ENCODE measurements at regions not wholly inside any gene's neighbourhood (a gene's known extent, or its start where the extent isn't known, plus 50 kb on each side); places are given as distances from the start of the nearest gene placed in this dataset.
A peak's percentile ranks its signal among the peaks of the same experiment; 100 is the strongest.
"Not testable (repeated sequence)": the region's sequence is repeated elsewhere in the genome, so short reads cannot be mapped to it uniquely, and the experiment has no call there.

GRCh38 chr2:114018464-114018863 is 128.6 kb downstream of the ACTR3 start:
- not testable (repeated sequence) for DNase-seq

DNA sequence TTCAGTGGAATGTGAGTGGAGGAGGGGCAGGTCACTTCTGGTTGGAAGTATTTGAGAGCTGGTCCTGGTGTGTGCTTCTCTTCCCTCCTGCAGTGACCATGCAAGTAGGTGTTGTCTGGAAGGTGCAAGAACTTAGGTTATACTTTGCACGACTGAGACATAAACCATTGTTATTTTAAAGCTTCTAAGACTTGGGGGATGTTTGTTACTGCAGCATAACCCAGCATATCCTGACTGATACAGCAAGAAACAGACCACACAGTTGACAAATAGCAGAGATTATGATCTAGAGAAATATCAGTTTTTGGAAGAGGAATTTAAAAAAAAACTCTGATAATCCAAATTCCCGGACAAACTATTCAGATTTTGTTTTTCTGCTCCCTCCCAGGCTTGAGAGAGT is 130.8 kb downstream of the ACTR3 start:
- no peak for DNase-seq

GRCh38 chr2:114022360-114023085 is 132.6 kb downstream of the ACTR3 start:
- no peak for DNase-seq

GRCh38 chr2:114024326-114024725 is 134.4 kb downstream of the ACTR3 start:
- DNase-seq: no peak

DNA sequence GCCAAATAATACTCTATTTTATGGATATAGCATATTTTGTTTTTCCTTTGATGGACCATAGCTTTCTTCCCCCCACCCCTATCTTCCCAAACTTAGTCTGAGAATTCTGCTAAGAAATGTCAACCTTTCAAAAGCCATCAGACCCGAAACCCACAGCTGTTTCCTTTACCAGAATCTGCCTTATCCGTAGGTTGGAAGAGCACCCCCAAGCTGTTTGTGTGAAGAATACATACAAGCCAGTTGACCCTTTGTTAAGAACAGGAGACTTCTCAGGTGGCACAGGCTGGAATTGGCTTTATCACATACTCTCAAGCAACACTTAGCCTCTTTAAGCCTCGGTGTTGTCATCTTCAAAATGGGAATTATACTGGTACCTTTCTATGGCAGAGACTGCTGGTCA is 135.1 kb downstream of the ACTR3 start:
- DNase-seq: no peak

DNA sequence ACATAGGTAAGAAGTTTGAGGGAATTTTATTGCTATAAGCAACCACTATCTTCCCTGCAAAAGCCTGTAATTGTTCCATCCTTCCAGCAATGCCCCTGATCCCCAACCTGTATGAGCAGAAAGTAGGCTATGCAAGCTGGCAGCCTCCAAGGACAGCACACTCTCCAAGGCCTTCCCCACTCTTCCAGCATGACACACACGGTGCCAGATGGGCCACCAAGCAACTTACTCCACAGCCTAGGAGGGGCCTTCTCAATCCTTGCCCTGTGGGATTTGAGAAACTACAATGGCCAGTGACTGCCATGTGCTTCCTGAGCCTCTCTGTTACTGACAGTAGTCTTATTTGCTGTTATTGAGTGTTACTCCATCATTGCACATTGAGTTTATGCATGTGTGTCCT is 137.5 kb downstream of the ACTR3 start:
- no peak for DNase-seq

GRCh38 chr2:114031605-114032505 is 142.0 kb downstream of the ACTR3 start:
- DNase-seq: no peak

DNA sequence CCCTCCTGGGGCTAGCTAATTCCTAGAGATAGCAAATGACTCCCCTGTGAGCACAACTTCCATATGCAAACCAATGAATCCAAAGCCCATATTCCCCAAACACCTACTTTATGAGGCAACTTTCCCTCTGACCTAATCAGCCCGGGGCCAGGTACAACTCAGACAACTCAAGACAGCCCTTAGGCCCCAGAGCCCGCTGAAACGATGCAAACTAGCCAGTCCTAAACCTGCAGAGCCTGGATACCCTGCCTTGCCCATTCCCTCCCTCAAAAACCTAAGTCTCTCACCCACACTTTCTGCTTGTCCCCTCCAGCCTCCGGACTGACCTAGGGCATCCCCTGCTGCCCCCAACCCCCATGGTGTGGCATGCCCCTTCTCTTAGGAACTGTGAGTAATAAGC is 142.8 kb downstream of the ACTR3 start:
- DNase-seq: no peak

DNA sequence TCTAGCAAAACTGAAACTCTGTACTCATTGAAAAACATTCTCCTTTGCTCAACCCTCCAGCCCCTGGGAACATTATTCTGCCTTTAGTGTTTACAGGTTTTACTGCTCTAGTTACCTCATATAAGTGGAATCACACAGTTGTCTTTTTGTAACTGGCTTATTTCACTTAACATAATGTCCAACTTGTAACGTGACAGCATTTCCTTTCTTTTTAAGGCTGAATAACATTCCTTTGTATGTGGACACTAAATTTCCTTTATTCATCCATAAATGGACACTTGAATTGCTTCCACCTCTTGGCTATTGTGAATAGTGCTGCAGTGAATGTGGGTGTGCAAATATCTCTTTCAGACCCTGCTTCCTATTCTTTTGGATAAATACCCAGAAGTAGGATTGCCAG is 144.9 kb downstream of the ACTR3 start:
- DNase-seq: peak; percentile 2

DNA sequence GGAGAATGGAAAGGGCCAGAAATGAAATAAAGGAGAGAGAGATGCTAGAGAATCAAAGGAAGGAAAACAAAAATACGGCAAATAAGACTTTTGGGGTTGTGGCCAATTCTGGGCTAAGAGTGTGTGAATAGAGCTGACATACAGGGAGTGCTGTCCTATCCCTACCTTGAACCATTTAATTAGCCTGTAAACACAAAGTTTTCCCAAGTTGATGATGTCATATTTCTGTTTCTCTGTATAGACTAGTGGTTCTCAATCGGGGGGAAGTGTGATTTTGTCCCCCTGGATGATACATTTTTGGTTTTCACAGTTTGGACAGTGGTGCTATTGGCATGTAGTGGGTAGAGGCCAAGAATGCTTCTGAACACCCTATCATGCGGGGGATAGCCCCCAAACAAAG is 148.8 kb downstream of the ACTR3 start:
- no peak for DNase-seq

DNA sequence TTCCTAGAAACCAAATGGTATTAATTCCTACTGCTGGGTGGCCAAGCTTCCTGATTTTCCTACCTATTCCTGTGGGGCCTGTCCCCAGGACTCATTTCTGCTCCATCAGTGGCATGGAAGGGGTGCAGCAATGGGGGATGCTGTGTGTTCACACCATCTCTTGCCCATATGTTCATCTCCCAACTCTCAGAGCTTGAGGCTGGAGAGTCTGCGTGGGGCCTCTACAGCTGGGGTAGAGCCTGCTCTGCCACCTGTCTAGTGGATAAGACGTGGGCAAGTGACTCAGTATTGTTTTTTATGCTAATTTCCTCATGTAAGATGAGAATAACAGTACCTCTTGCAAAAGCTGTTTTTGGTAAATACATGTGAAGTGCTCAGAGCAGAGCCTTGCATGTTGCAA is 149.8 kb downstream of the ACTR3 start:
- DNase-seq: no peak

DNA sequence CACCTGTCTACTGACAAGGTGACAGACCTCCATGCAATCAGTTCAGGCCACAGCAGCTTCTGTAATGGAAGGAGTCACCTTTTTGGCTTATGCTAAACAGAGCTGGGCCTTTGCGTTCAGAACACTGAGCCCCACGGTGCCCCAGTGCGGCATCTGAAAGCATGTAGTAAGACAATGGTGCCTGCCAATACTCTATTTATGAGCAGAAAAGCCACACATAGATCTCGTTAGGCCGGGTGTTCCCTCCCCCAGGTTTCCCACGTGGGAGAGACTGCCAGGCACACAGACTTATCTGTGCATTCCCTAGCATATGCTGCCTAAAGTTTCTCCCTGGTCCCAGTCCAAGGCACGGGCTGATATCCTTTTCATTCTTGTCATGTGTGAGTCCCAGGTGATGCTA is 150.9 kb downstream of the ACTR3 start:
- no peak for DNase-seq

DNA sequence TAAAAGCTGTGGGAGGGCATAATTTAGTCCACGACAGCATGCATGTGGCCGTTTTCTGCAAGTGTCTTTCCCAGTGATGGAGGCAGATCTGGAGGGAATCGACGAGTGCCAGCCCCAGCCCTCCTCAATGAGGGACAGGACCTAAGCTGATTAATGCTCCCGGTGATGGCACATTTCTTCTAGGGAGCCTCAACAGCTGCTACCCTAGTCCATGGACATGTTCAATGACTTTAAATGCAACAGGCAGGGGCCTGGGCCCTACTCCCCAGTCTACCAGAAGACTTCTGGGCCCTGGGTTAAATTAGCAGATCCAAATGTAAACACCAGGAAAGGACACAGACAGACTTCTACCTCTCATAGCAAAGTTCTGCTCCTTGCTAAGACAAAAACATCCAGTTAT is 155.1 kb downstream of the ACTR3 start:
- DNase-seq: no peak

- no peak for DNase-seq
Measured at GRCh38 chr2:114046373-114046772, 156.5 kb downstream of the ACTR3 start.

GRCh38 chr2:114046866-114047435 is 157.1 kb downstream of the ACTR3 start:
- no peak for DNase-seq

GRCh38 chr2:114049280-114049679 is 159.4 kb downstream of the ACTR3 start:
- no peak for DNase-seq

DNA sequence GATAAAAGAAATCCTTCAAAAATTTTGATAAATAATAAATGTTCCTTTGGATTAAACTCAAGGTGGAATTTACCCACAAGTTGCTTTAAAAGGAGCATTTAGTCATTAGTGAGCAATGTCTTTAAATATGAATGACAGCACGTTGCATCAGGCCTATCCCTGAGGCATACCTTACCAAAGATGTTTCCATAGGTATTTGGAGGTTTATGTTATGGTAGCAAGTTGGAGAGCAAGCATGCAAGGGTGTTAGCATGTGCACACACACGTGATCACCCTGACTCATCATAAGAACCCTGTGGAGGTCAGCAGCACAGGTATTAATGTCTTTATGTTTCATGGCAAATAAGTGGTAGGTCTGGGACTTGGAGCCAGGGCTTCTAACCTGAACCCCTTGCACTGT is 159.9 kb downstream of the ACTR3 start:
- DNase-seq: no peak

- no peak for DNase-seq
Measured at GRCh38 chr2:114056294-114057143, 166.6 kb downstream of the ACTR3 start.

DNA sequence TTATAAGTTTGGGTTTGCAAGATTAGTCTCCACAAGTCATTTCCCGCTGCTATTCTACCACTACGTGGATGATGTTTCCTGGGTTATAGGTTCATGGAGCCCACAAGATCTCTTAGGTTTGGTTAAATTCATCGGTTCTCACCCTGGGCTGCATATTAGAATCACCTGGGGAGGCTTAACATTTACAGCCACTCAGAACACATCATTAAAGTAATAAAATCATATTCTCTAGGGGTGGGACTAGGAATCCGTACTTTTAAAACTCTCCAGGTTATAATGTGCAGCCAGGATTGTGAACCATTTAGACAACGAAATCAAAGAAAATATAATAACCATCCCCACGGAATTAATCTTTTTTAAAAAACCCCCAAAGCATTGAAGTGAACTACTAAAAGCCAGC is 167.7 kb downstream of the ACTR3 start:
- DNase-seq: no peak

DNA sequence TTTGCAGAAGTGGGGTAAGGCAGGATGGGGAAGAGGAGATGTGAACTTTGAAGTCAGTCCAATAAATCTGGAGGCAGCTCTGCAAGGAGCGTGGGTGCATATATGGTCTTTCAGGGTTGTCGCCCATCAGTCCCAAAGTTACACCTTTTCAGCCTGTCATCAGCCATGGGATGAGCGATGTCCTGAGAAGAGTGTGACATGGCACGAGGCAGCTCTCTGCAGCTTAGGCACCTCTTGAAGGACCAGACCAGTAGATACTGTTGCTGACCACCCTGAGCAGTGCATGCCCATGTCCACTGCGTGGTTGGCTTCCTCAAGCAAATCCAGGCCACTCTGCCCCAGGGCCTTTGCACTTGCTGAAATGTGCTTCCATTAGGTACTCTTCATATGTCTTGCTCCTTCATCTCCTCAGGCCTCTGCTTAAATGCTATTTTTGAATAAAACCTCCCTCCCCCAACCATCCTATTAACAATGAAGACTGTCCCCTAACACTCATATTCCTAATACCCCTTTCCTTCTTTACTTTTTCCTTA is 171.7 kb downstream of the ACTR3 start:
- no peak for DNase-seq

DNA sequence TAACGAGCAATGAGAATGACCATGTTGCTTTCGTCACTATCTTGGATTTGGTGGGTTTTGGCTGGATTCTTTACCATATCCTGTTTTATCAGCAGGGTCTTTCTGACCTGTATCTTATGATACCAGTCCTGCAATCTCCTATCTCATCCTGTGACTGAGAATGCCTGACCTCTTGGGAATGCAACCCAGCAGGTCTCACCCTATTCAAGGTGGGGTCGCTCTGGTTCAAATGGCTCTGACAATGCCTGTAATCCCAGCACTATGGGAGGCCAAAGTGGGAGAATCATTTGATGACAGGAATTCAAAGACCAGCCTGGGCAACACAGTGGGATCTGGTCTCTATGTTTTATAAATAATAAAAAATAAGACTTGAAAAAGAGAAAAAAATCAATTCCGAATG is 173.5 kb downstream of the ACTR3 start:
- DNase-seq: no peak

- DNase-seq: no peak
Measured at GRCh38 chr2:114065731-114066130, 175.8 kb downstream of the ACTR3 start.

All from dermis blood vessel endothelial cell (primary cell).